ENCODE measurements at regions not wholly inside any gene's neighbourhood (a gene's known extent, or its start where the extent isn't known, plus 50 kb on each side); places are given as distances from the start of the nearest gene placed in this dataset.
"Not testable (repeated sequence)": the region's sequence is repeated elsewhere in the genome, so short reads cannot be mapped to it uniquely, and the experiment has no call there.

- DNase-seq; H3K36me3 Mint-ChIP-seq (ENCODE audit: insufficient read depth); H3K4me1 Mint-ChIP-seq (ENCODE audit: low read depth): not testable (repeated sequence)
Measured at GRCh38 chrX:47715078-47715477, 56.1 kb upstream of the UXT start.

DNA sequence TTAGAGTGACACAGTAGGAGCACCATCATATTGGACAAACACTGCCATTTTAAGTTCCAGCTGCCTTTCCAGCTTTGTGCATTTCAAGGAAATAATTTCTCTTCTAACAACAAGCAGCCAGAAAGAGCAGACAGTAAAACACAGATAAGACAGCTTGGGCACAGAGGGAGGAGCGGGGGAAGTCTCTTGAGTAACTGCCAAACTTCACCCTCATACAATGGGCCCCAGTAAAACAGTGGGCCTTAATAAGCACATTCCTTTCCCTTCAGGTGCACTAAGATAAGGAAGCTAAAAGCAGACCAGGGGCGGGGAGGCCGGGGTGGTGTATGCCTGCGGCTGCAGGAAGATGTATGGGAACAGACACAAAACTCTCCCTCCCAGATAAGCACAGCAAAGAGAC, 53.7 kb upstream of the UXT start:
- not testable (repeated sequence) for DNase-seq; H3K36me3 Mint-ChIP-seq (ENCODE audit: insufficient read depth); H3K4me1 Mint-ChIP-seq (ENCODE audit: low read depth); H3K4me3 Mint-ChIP-seq; H3K27me3 Mint-ChIP-seq (ENCODE audit: low read depth); ATAC-seq; H3K9me3 Mint-ChIP-seq

More at GRCh38 chrX:47715078-47715477, 56.1 kb upstream of the UXT start:
- H3K9me3 Mint-ChIP-seq; H3K27me3 Mint-ChIP-seq (ENCODE audit: low read depth); ATAC-seq; H3K4me3 Mint-ChIP-seq: not testable (repeated sequence)

- DNase-seq (no peak), ATAC-seq (no peak)
- Mint-ChIP-seq H3K27me3 (ENCODE audit: low read depth) (peaks cover 10% of the 10 kb centered on the region), H3K36me3 (ENCODE audit: insufficient read depth) (no peaks in the 10 kb centered on the region), H3K4me1 (ENCODE audit: low read depth) (no peaks in the 10 kb centered on the region), H3K4me3 (no peak overlapping the region), H3K9me3 (no peaks in the 10 kb centered on the region)
Measured at GRCh38 chrX:47710252-47710651, 51.3 kb upstream of the UXT start.
